ENCODE measurements at regions not wholly inside any gene's neighbourhood (a gene's known extent, or its start where the extent isn't known, plus 50 kb on each side); places are given as distances from the start of the nearest gene placed in this dataset.

- Mint-ChIP-seq H3K36me3 (ENCODE audit: insufficient read depth in 1 of 3, low read depth in 3 of 3) (no peaks in the 10 kb centered on the region), H3K4me3 (no peak overlapping the region), H3K27ac (no peak overlapping the region), H3K4me1 (no peaks in the 10 kb centered on the region), H3K27me3 (ENCODE audit: low read depth) (no peaks in the 10 kb centered on the region), H3K9me3 (no peaks in the 10 kb centered on the region)
- Histone ChIP-seq H4K91ac (ENCODE audit: insufficient read length, low read depth, low read length) (no peak overlapping the region), H4K5ac (ENCODE audit: insufficient read length, low read depth, low read length) (no peak overlapping the region), H3K23ac (ENCODE audit: insufficient read length, low read depth, low read length) (no peak overlapping the region), H3K27ac (ENCODE audit: insufficient read length, low read depth, low read length) (no peak overlapping the region), H3K9me3 (ENCODE audit: control insufficient read depth, low read depth, low read length) (no peaks in the 10 kb centered on the region), H2BK20ac (ENCODE audit: low read depth, low read length, poor library complexity, severe bottlenecking) (no peak overlapping the region), H2AFZ (ENCODE audit: low read length) (no peak overlapping the region), H3K9ac (ENCODE audit: extremely low read depth, insufficient read length, low read length) (no peak overlapping the region), H2BK5ac (ENCODE audit: insufficient read length, low read length) (no peak overlapping the region), H4K20me1 (ENCODE audit: control insufficient read depth, insufficient read depth, insufficient read length) (no peaks in the 10 kb centered on the region), H3K4ac (ENCODE audit: low read depth, low read length) (no peak overlapping the region), H3K79me1 (ENCODE audit: insufficient read depth, low read depth, low read length, poor library complexity, severe bottlenecking) (no peaks in the 10 kb centered on the region), H2BK15ac (ENCODE audit: low read depth, low read length) (no peak overlapping the region), H3T11ph (ENCODE audit: low read length) (no peak overlapping the region), H3K79me2 (ENCODE audit: insufficient read depth, low read length) (no peaks in the 10 kb centered on the region), H3K14ac (ENCODE audit: insufficient read depth, low read length) (no peak overlapping the region), H3K4me2 (ENCODE audit: insufficient read depth, insufficient read length, low read length) (no peak overlapping the region), H2AK5ac (ENCODE audit: insufficient read length, low read length) (no peak overlapping the region), H4K8ac (replicated peaks; ENCODE audit: insufficient read length, low read depth, low read length) (no peak overlapping the region), H3K4me1 (ENCODE audit: insufficient read depth, low read length) (no peaks in the 10 kb centered on the region), H3K56ac (ENCODE audit: insufficient read length, low read depth, low read length) (no peak overlapping the region), H3K23me2 (ENCODE audit: insufficient read length, low read depth, low read length, poor library complexity, severe bottlenecking) (no peaks in the 10 kb centered on the region), H3K27me3 (ENCODE audit: insufficient read depth, low read length) (no peaks in the 10 kb centered on the region), H2BK12ac (ENCODE audit: insufficient read length, low read depth, low read length) (no peak overlapping the region), H3K18ac (ENCODE audit: insufficient read length, low read depth, low read length) (no peak overlapping the region), H2BK120ac (ENCODE audit: low read depth, low read length, poor library complexity, severe bottlenecking) (no peak overlapping the region)
- DNase-seq, result no peak
- WGBS (ENCODE audit: extremely low coverage, insufficient read length, low lambda C conversion rate), result no CpG with 5 or more reads among the region's 2 CpGs
- no peak for TF ChIP-seq CTCF (conservative IDR thresholded peaks at IDR 0.05)
These were observed 1862.9 kb upstream of the RAG2 start for GRCh38 chr11:38460896-38461295.
